Endothelial cell of umbilical vein (primary cell): ENCODE measurements at regions not wholly inside any gene's neighbourhood (a gene's known extent, or its start where the extent isn't known, plus 50 kb on each side); places are given as distances from the start of the nearest gene placed in this dataset.

ENCODE experiments used
- CTCF ChIP-seq, 2 donors: IDR thresholded peaks; 1 replicate in 1 of 2; 2 replicates in 1 of 2; pipeline ENCODE4 v1.5.1; 2011; ENCODE audit warnings: low read length in 2 of 2, mild to moderate bottlenecking in 2 of 2, moderate library complexity in 2 of 2, control low read depth in 1 of 2, inconsistent platforms in 1 of 2, low read depth in 1 of 2; ENCODE audit not compliant: insufficient read depth in 1 of 2; ENCODE audit errors: extremely low read depth in 1 of 2
- EZH2 ChIP-seq: IDR thresholded peaks from 2 replicates; pipeline ENCODE4 v1.6.1; 2012; ENCODE audit warnings: borderline replicate concordance, low read depth, mild to moderate bottlenecking, moderate library complexity, low read length, inconsistent platforms; ENCODE audit not compliant: severe bottlenecking
- GATA2 ChIP-seq: IDR thresholded peaks from 2 replicates; pipeline ENCODE4 v1.7.0; 2011; ENCODE audit warnings: low read depth, mild to moderate bottlenecking, moderate library complexity, mixed read lengths, low read length; ENCODE audit not compliant: insufficient read length, insufficient read depth
- MAX ChIP-seq: IDR thresholded peaks from 2 replicates; pipeline ENCODE4 v1.6.1; 2011; ENCODE audit not compliant: insufficient read depth, insufficient read length
- POLR2AphosphoS5 ChIP-seq: IDR thresholded peaks from 2 replicates; pipeline ENCODE4 v1.6.1; 2012; ENCODE audit warnings: low read depth, mild to moderate bottlenecking, control low read depth, low read length, moderate library complexity; ENCODE audit not compliant: insufficient read depth

- TF ChIP-seq CTCF (IDR thresholded peaks at IDR 0.05; ENCODE audit: extremely low read depth in 1 of 2, insufficient read depth in 1 of 2, low read depth in 1 of 2, low read length in 2 of 2): no peak
- no peak for TF ChIP-seq MAX
- TF ChIP-seq GATA2: peak; percentile 52
- TF ChIP-seq POLR2AphosphoS5: no peak
- TF ChIP-seq EZH2: no peak
Observed at GRCh38 chr15:37789881-37790280, 144.6 kb upstream of the TMCO5A start.
